ENCODE measurements at regions not wholly inside any gene's neighbourhood (a gene's known extent, or its start where the extent isn't known, plus 50 kb on each side); places are given as distances from the start of the nearest gene placed in this dataset.

GRCh38 chr16:63200940-63201339, 1164.7 kb upstream of the CDH8 start:
- intact Hi-C loops (cut with DNase I): no loop called here
- Histone ChIP-seq H3K27me3 (no peaks in the 10 kb centered on the region), H3K27ac (no peak overlapping the region), H3K36me3 (no peaks in the 10 kb centered on the region), H3K4me1 (no peaks in the 10 kb centered on the region), H3K9me3 (no peaks in the 10 kb centered on the region), H3K4me3 (no peak overlapping the region)
- ATAC-seq: no peak
- no peak for TF ChIP-seq CTCF (IDR thresholded peaks at IDR 0.05)
- no peak for DNase-seq

GRCh38 chr16:63195336-63195735, 1159.1 kb upstream of the CDH8 start:
- intact Hi-C loops (cut with DNase I): no loop called here

GRCh38 chr16:63192980-63193379, 1156.7 kb upstream of the CDH8 start:
- no peak for ATAC-seq
- Histone ChIP-seq H3K27ac (no peak overlapping the region), H3K27me3 (no peaks in the 10 kb centered on the region), H3K9me3 (no peaks in the 10 kb centered on the region), H3K4me1 (no peaks in the 10 kb centered on the region), H3K4me3 (no peak overlapping the region), H3K36me3 (no peaks in the 10 kb centered on the region)
- intact Hi-C loops (cut with DNase I): no loop called here
- no peak for TF ChIP-seq CTCF (IDR thresholded peaks at IDR 0.05)
- no peak for DNase-seq

More at GRCh38 chr16:63195336-63195735, 1159.1 kb upstream of the CDH8 start:
- H3K27ac ChIP-seq: no peak overlapping the region
- H3K4me3 ChIP-seq: no peak overlapping the region
- H3K27me3 ChIP-seq: no peaks in the 10 kb centered on the region
- ATAC-seq (no peak), DNase-seq (no peak)
- TF ChIP-seq CTCF (IDR thresholded peaks at IDR 0.05): no peak
- H3K36me3 ChIP-seq: no peaks in the 10 kb centered on the region
- H3K4me1 ChIP-seq: no peaks in the 10 kb centered on the region
- no peaks in the 10 kb centered on the region for H3K9me3 ChIP-seq

GRCh38 chr16:63188086-63188771, 1152.0 kb upstream of the CDH8 start:
- H3K36me3 ChIP-seq: no peaks in the 10 kb centered on the region
- H3K27me3 ChIP-seq: no peaks in the 10 kb centered on the region
- no peak for DNase-seq
- no peak for TF ChIP-seq CTCF (IDR thresholded peaks at IDR 0.05)
- intact Hi-C loops (cut with DNase I): no loop called here
- no peaks in the 10 kb centered on the region for H3K9me3 ChIP-seq
- H3K4me3 ChIP-seq: no peak overlapping the region
- ATAC-seq: no peak
- no peaks in the 10 kb centered on the region for H3K4me1 ChIP-seq
- no peak overlapping the region for H3K27ac ChIP-seq

- ATAC-seq (no peak), DNase-seq (no peak)
- H3K27me3 ChIP-seq: no peaks in the 10 kb centered on the region
- no peaks in the 10 kb centered on the region for H3K36me3 ChIP-seq
- TF ChIP-seq CTCF (IDR thresholded peaks at IDR 0.05): no peak
- H3K9me3 ChIP-seq: no peaks in the 10 kb centered on the region
- H3K4me1 ChIP-seq: no peaks in the 10 kb centered on the region
- intact Hi-C loops (cut with DNase I): no loop called here
- no peak overlapping the region for H3K27ac ChIP-seq
- no peak overlapping the region for H3K4me3 ChIP-seq
Measured at GRCh38 chr16:63187638-63188037, 1151.4 kb upstream of the CDH8 start.

Measured in upper lobe of right lung (tissue), 1 donor.